CD14-positive monocyte (primary cell): ENCODE measurements at regions not wholly inside any gene's neighbourhood (a gene's known extent, or its start where the extent isn't known, plus 50 kb on each side); places are given as distances from the start of the nearest gene placed in this dataset.
"Not testable (repeated sequence)": the region's sequence is repeated elsewhere in the genome, so short reads cannot be mapped to it uniquely, and the experiment has no call there.

Experiments
- DNase-seq, 3 donors: peaks; one replicate each; pipeline ENCODE4 v3.0.0-alpha.2; 2011 to 2022
- H2AFZ ChIP-seq: 2 replicates; pipeline ENCODE4 v1.6.0; 2012; ENCODE audit warnings: mild to moderate bottlenecking, low read depth, low read length, inconsistent platforms; ENCODE audit not compliant: insufficient read depth, poor library complexity, severe bottlenecking
- H3K27ac ChIP-seq, 2 donors: 1 replicate in 1 of 2; 2 replicates in 1 of 2; pipeline ENCODE4 v1.5.1; 2012 to 2013; ENCODE audit warnings: low read length in 2 of 2, control low read depth in 1 of 2, inconsistent platforms in 1 of 2, low read depth in 1 of 2, mild to moderate bottlenecking in 1 of 2
- H3K27me3 ChIP-seq, 2 donors: one replicate each; pipeline versions ENCODE4 v1.6.0 to v1.6.1; 2011 to 2013; ENCODE audit warnings: low read length in 2 of 2; ENCODE audit not compliant: control insufficient read depth in 2 of 2, insufficient read depth in 2 of 2
- H3K36me3 ChIP-seq, 2 donors: replicated peaks in 1 of 2; 1 replicate in 1 of 2; 2 replicates in 1 of 2; pipeline versions ENCODE4 v1.5.1 to v1.6.1; 2012 to 2013; ENCODE audit warnings: low read length in 2 of 2, control low read depth in 1 of 2, inconsistent platforms in 1 of 2, mild to moderate bottlenecking in 1 of 2; ENCODE audit not compliant: insufficient read depth in 2 of 2, control insufficient read depth in 1 of 2
- H3K4me1 ChIP-seq, 2 donors: 1 replicate in 1 of 2; 2 replicates in 1 of 2; pipeline versions ENCODE4 v1.5.1 to v1.6.1; 2012 to 2013; ENCODE audit warnings: low read length in 2 of 2, control low read depth in 1 of 2, inconsistent platforms in 1 of 2, mild to moderate bottlenecking in 1 of 2, moderate library complexity in 1 of 2; ENCODE audit not compliant: insufficient read depth in 2 of 2, control insufficient read depth in 1 of 2
- H3K4me2 ChIP-seq: replicated peaks from 2 replicates; pipeline ENCODE3; 2012; ENCODE audit warnings: low read length, moderate library complexity, mild to moderate bottlenecking; ENCODE audit not compliant: poor library complexity, severe bottlenecking; ENCODE audit errors: extremely low read depth
- H3K4me3 ChIP-seq, 3 experiments: fragments of 200-600 bp in 1 of 3; sonication (generic) in 1 of 3; replicated peaks in 1 of 3; 1 replicate in 2 of 3; 2 replicates in 1 of 3; pipeline ENCODE4 v1.5.1; 2011 to 2013; ENCODE audit warnings: low read length in 3 of 3, mild to moderate bottlenecking in 3 of 3, control low read depth in 2 of 3, low read depth in 2 of 3, inconsistent platforms in 1 of 3, moderate library complexity in 1 of 3
- H3K79me2 ChIP-seq: 2 replicates; pipeline ENCODE4 v1.6.0; 2012; ENCODE audit warnings: mild to moderate bottlenecking, control low read depth, inconsistent platforms, low read length, moderate library complexity; ENCODE audit not compliant: insufficient read depth
- H3K9ac ChIP-seq: 2 replicates; pipeline ENCODE4 v1.6.0; 2017; ENCODE audit warnings: low read length, mild to moderate bottlenecking; ENCODE audit not compliant: insufficient read depth, poor library complexity, severe bottlenecking
- H3K9me3 ChIP-seq, 2 donors: replicated peaks in 1 of 2; 1 replicate in 1 of 2; 2 replicates in 1 of 2; pipeline versions ENCODE4 v1.5.1 to v1.6.1; 2012 to 2013; ENCODE audit warnings: low read length in 2 of 2, control low read depth in 1 of 2; ENCODE audit not compliant: control insufficient read depth in 1 of 2, insufficient read depth in 1 of 2
- H4K20me1 ChIP-seq: 2 replicates; pipeline ENCODE4 v1.6.0; 2012; ENCODE audit warnings: mild to moderate bottlenecking, low read length, control low read depth, moderate library complexity; ENCODE audit not compliant: insufficient read depth
- H3K27ac Mint-ChIP-seq, 7 donors: one replicate each; pipeline ENCODE4 v1.8.0; 2020; ENCODE audit warnings: mild to moderate bottlenecking in 7 of 7, mixed read lengths in 7 of 7, moderate library complexity in 6 of 7, inconsistent platforms in 2 of 7
- H3K27me3 Mint-ChIP-seq, 3 donors: one replicate each; pipeline ENCODE4 v1.8.0; 2021 to 2022; ENCODE audit warnings: low read depth in 3 of 3, mild to moderate bottlenecking in 3 of 3, mixed read lengths in 3 of 3, moderate library complexity in 3 of 3, inconsistent platforms in 1 of 3
- H3K36me3 Mint-ChIP-seq, 2 donors: one replicate each; pipeline ENCODE4 v1.8.0; 2020; ENCODE audit warnings: mixed read lengths in 2 of 2, inconsistent platforms in 1 of 2, mild to moderate bottlenecking in 1 of 2
- H3K4me1 Mint-ChIP-seq: one replicate; pipeline ENCODE4 v1.8.0; 2020; ENCODE audit warnings: mild to moderate bottlenecking, mixed read lengths
- H3K4me3 Mint-ChIP-seq, 2 donors: one replicate each; pipeline ENCODE4 v1.8.0; 2020; ENCODE audit warnings: mild to moderate bottlenecking in 2 of 2, mixed read lengths in 2 of 2, moderate library complexity in 1 of 2
- H3K9me3 Mint-ChIP-seq, 7 donors: one replicate each; pipeline ENCODE4 v1.8.0; 2020 to 2022; ENCODE audit warnings: mixed read lengths in 7 of 7, mild to moderate bottlenecking in 6 of 7, moderate library complexity in 6 of 7, inconsistent platforms in 2 of 7
- WGBS: methylation state at CpG from one replicate; pipeline ENCODE4 v1.1.5; 2013; ENCODE audit warnings: missing lambda C conversion rate; ENCODE audit not compliant: insufficient coverage; 5-methylcytosine and 5-hydroxymethylcytosine counted together
- intact Hi-C, 2 donors: fragments of 100-400 bp; cut with micrococcal nuclease; formaldehyde crosslinking; loops; one replicate each; pipeline versions ENCODE4 v1.15.0 to v1.15.1; 2023
- TF ChIP-seq, protein P1 (sequence below): fragments of 200-600 bp; IDR thresholded peaks from one replicate; pipeline ENCODE4 v1.8.0; 2022; ENCODE audit warnings: antibody characterized with exemption, mild to moderate bottlenecking

DNA sequence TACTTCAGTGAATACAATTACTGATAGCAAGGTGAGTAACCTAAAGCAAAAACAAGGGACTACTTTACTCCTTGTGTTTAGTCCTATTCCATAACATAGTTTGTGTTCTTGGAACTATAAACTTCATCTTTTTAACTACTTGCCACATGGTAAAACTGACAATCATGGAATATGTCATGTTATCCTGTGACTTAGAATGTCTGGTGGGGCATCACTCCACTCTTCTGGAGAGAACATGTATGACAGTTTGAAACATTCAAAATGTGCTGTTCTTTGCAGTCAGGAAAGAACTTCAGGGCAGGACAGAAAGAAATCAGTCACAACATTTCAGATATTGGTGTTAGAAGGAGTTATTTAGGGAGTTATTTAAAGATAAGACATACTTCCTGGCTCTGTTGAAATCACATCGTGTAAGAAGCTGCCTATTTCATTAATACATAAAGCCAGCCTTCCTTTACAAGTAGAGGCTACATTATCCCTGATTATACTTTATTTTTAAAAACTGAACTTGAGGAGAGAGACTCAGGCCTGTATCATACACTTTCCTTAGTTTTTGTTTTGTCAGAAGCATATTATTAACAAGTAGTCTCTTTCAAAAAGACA is 184.9 kb downstream of the SPATA31A6 start:
- H3K36me3 ChIP-seq, H3K4me1 Mint-ChIP-seq, H3K9ac ChIP-seq, intact Hi-C loops, DNase-seq, H2AFZ ChIP-seq, H3K27me3 Mint-ChIP-seq, H3K4me3 Mint-ChIP-seq, H3K27ac Mint-ChIP-seq, H3K36me3 Mint-ChIP-seq, H3K27me3 ChIP-seq, H3K4me2 ChIP-seq, H3K9me3 Mint-ChIP-seq, H3K4me3 ChIP-seq, H3K27ac ChIP-seq, H3K9me3 ChIP-seq, H3K79me2 ChIP-seq, H4K20me1 ChIP-seq: not testable (repeated sequence)
- no CpG with 5 or more reads among the region's 1 CpG for WGBS
- TF ChIP-seq, protein P1, sequence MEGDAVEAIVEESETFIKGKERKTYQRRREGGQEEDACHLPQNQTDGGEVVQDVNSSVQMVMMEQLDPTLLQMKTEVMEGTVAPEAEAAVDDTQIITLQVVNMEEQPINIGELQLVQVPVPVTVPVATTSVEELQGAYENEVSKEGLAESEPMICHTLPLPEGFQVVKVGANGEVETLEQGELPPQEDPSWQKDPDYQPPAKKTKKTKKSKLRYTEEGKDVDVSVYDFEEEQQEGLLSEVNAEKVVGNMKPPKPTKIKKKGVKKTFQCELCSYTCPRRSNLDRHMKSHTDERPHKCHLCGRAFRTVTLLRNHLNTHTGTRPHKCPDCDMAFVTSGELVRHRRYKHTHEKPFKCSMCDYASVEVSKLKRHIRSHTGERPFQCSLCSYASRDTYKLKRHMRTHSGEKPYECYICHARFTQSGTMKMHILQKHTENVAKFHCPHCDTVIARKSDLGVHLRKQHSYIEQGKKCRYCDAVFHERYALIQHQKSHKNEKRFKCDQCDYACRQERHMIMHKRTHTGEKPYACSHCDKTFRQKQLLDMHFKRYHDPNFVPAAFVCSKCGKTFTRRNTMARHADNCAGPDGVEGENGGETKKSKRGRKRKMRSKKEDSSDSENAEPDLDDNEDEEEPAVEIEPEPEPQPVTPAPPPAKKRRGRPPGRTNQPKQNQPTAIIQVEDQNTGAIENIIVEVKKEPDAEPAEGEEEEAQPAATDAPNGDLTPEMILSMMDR, result peak; percentile 34
- peaks cover 10 to 17% of the 10 kb centered on the region in 2 donors for H3K4me1 ChIP-seq

- H3K4me3 ChIP-seq, H3K27ac Mint-ChIP-seq, H3K4me1 Mint-ChIP-seq, H3K4me2 ChIP-seq, H3K4me3 Mint-ChIP-seq, H3K9me3 ChIP-seq, H3K36me3 ChIP-seq, H3K27ac ChIP-seq, H3K27me3 Mint-ChIP-seq, DNase-seq, H3K9ac ChIP-seq, H3K27me3 ChIP-seq, H3K79me2 ChIP-seq, H2AFZ ChIP-seq, H4K20me1 ChIP-seq, H3K36me3 Mint-ChIP-seq, H3K9me3 Mint-ChIP-seq, intact Hi-C loops: not testable (repeated sequence)
- no CpG with 5 or more reads among the region's 3 CpGs for WGBS
- peaks cover 10% of the 10 kb centered on the region in 2 donors for H3K4me1 ChIP-seq
These were observed 186.7 kb downstream of the SPATA31A6 start for GRCh38 chr9:42370172-42370571.

DNA sequence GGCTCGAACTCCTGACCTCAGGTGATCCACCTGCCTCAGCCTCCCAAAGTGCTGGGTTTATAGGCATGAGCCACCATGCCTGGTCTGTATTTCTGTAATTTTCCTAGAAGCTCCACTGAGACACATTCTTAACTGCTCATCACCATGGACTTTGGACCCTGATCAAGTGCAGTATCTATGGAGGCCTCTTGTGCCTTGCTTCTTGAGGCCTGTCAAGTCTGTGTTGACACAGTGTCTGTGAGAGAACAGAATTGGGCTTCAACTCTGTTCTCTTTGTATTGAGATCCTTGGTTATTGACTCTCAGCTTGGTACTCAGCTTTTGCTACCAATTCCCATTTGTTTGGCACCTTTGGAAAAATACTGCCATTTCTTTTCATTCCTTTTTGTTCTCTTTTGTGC is 188.0 kb downstream of the SPATA31A6 start:
- intact Hi-C loops, H3K27me3 Mint-ChIP-seq, H3K27me3 ChIP-seq, H3K36me3 ChIP-seq, H3K9ac ChIP-seq, H3K27ac Mint-ChIP-seq, H3K4me1 ChIP-seq, H2AFZ ChIP-seq, H3K4me1 Mint-ChIP-seq, H3K4me3 ChIP-seq, H3K4me2 ChIP-seq, H3K9me3 Mint-ChIP-seq, H3K9me3 ChIP-seq, H3K27ac ChIP-seq, H3K79me2 ChIP-seq, H3K36me3 Mint-ChIP-seq, H3K4me3 Mint-ChIP-seq, DNase-seq, H4K20me1 ChIP-seq: not testable (repeated sequence)
- WGBS, result no CpG with 5 or more reads among the region's 1 CpG

DNA sequence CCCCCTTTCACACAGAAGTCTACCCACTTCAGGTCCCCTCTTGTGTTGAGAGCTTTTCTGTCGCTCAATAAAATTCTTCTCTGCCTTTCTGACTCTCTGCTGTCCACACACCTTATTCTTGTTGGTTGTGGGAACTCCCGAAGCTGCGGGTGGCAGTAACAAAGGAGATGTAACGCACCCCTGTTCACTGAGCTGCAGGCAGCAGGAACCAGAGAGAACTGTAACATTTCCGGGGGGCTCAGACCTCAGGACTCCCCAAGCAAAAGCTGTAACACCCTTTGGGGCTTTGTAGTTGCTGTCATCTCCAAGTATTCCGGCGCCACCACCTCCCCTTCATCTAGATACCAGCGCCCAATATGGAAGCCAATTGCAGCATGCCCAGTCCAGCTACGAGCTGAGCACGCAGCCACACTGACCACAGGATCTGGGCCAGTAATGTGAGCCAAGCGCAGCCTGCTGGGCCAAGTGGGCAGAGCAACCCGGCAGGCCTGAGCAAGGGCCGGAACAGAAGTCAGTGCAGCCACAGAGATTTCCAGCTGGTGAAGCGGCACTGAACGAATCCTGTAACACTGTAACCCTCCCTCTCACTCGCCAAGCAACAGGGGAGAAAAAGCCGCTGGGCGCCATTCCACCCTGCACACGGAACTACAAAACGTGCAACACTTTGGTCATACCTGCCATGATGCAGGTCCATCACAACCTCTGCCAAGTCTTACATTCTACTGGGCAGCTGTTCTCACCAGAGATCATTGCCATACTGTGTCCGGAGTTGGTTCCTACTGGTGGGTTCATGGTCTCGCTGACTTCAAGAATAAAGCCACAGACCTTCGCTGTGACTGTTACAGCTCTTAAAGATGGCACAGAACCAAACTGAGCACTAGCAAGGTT is 194.3 kb downstream of the SPATA31A6 start:
- H3K27ac ChIP-seq, H3K36me3 ChIP-seq, H3K79me2 ChIP-seq, H2AFZ ChIP-seq, intact Hi-C loops, H3K27me3 ChIP-seq, H3K36me3 Mint-ChIP-seq, H3K9ac ChIP-seq, DNase-seq, H3K4me3 ChIP-seq, H3K4me1 ChIP-seq, H4K20me1 ChIP-seq, H3K4me1 Mint-ChIP-seq, H3K4me3 Mint-ChIP-seq, H3K4me2 ChIP-seq, H3K27me3 Mint-ChIP-seq: not testable (repeated sequence)
- H3K9me3 Mint-ChIP-seq, result peaks cover 6 to 21% (median 10%) of the 10 kb centered on the region in 7 donors
- WGBS, result 80% methylated on average over 6 of the region's 23 CpGs
- H3K9me3 ChIP-seq, result peaks cover 10 to 18% of the 10 kb centered on the region in 2 donors
- peak overlapping the region in 1 of 7 donors; percentile 4 for H3K27ac Mint-ChIP-seq
